ENCODE measurements at regions not wholly inside any gene's neighbourhood (a gene's known extent, or its start where the extent isn't known, plus 50 kb on each side); places are given as distances from the start of the nearest gene placed in this dataset.

GRCh38 chr6:20301256-20301655 lies 89.0 kb upstream of the MBOAT1 start:
- no peak for TF ChIP-seq CTCF (IDR thresholded peaks at IDR 0.05; ENCODE audit: low read depth, low read length)
- DNase-seq (ENCODE audit: extremely low read depth, low read depth), result no peak

- no peak for TF ChIP-seq CTCF (IDR thresholded peaks at IDR 0.05; ENCODE audit: low read depth, low read length)
- no peak for DNase-seq (ENCODE audit: extremely low read depth, low read depth)
These were observed 89.9 kb upstream of the MBOAT1 start for GRCh38 chr6:20302168-20302567.

- TF ChIP-seq CTCF (IDR thresholded peaks at IDR 0.05; ENCODE audit: low read depth, low read length), result no peak
- no peak for DNase-seq (ENCODE audit: extremely low read depth, low read depth)
These were observed 90.5 kb upstream of the MBOAT1 start for GRCh38 chr6:20302702-20303251.

- no peak for DNase-seq (ENCODE audit: extremely low read depth, low read depth)
- TF ChIP-seq CTCF (IDR thresholded peaks at IDR 0.05; ENCODE audit: low read depth, low read length), result no peak
These were observed 94.2 kb upstream of the MBOAT1 start for GRCh38 chr6:20306491-20306890.

GRCh38 chr6:20309186-20309585 lies 92.5 kb upstream of the E2F3 start:
- DNase-seq (ENCODE audit: extremely low read depth, low read depth), result no peak

GRCh38 chr6:20310185-20310584 lies 91.5 kb upstream of the E2F3 start:
- DNase-seq (ENCODE audit: extremely low read depth, low read depth), result no peak
- no peak for TF ChIP-seq CTCF (IDR thresholded peaks at IDR 0.05; ENCODE audit: low read depth, low read length)

More at GRCh38 chr6:20309186-20309585, 92.5 kb upstream of the E2F3 start:
- TF ChIP-seq CTCF (IDR thresholded peaks at IDR 0.05; ENCODE audit: low read depth, low read length), result no peak

GRCh38 chr6:20312606-20313005 lies 89.1 kb upstream of the E2F3 start:
- no peak for TF ChIP-seq CTCF (IDR thresholded peaks at IDR 0.05; ENCODE audit: low read depth, low read length)
- DNase-seq (ENCODE audit: extremely low read depth, low read depth), result no peak

Data from AG09319 (cell line).